GM13977 (cell line): ENCODE measurements at regions not wholly inside any gene's neighbourhood (a gene's known extent, or its start where the extent isn't known, plus 50 kb on each side); places are given as distances from the start of the nearest gene placed in this dataset.

Experiments
- DNase-seq: peaks from one replicate; pipeline ENCODE4 v3.0.0; 2012; ENCODE audit warnings: low spot score
- in situ Hi-C: fragments of 300-500 bp; cut with MboI; formaldehyde crosslinking; loops from one replicate; pipeline ENCODE4 v1.12.0; 2022; ENCODE audit warnings: low sequenced_read_pairs, low pct_unique_long_range_greater_than_20kb, mixed read lengths, inconsistent platforms; ENCODE audit not compliant: unreplicated experiment
- TF ChIP-seq, protein P1 (sequence below): IDR thresholded peaks from 2 replicates; pipeline ENCODE4 v1.5.1; 2012; ENCODE audit warnings: mild to moderate bottlenecking, control low read depth; ENCODE audit not compliant: insufficient read depth; ENCODE audit errors: extremely low read depth, missing control alignments

DNA sequence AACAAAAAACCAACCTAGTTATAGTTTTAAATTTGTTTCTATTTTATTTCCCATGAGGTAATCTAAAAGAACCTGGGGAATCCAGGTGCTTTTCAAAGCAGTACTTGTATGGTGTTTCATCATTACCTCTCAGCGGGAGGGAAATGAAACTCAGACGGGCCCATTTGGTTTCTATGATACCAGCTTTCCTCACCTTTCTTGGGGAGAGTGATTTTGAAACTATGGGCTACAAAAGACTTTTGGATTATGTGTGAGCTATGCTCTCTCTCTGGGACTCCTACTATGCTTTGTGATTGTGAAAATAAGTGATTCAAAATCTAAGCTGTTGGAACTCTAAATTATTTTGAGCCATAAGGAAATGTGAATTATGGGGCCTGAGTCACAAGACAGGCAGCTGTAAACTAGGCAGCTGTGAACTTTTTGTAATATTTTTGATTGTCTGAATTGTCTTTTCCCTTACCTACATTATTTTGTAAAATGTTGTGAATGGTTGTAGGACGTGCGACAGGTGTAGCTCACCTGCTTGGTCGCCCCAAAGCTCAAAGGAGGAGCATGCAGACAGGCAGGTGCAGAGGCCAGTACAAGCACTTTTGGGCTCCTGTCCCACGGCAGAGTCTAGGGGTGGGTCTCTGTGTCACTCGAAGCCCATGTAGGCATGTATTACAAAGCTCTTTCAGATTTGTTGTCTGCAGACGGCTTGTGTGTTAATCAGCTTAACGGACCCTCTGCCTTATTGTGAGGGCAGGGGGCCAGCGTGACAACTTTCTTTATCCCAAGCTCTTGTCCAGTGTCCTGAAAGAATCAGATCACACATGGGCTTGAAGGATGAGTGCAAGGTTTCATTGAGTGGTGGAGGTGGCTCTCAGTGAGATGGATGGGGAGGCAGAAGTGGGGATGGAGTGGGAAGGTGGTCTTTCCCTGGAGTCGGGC lies 64.8 kb upstream of the BACH1 start:
- in situ Hi-C loops, result loop anchor here (10.0 kb wide), 1 partner anchor 61 kb away; the partner anchor contains the start of gene BACH1
- DNase-seq, result peak; percentile 39
- TF ChIP-seq, protein P1, sequence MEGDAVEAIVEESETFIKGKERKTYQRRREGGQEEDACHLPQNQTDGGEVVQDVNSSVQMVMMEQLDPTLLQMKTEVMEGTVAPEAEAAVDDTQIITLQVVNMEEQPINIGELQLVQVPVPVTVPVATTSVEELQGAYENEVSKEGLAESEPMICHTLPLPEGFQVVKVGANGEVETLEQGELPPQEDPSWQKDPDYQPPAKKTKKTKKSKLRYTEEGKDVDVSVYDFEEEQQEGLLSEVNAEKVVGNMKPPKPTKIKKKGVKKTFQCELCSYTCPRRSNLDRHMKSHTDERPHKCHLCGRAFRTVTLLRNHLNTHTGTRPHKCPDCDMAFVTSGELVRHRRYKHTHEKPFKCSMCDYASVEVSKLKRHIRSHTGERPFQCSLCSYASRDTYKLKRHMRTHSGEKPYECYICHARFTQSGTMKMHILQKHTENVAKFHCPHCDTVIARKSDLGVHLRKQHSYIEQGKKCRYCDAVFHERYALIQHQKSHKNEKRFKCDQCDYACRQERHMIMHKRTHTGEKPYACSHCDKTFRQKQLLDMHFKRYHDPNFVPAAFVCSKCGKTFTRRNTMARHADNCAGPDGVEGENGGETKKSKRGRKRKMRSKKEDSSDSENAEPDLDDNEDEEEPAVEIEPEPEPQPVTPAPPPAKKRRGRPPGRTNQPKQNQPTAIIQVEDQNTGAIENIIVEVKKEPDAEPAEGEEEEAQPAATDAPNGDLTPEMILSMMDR, result no peak

DNA sequence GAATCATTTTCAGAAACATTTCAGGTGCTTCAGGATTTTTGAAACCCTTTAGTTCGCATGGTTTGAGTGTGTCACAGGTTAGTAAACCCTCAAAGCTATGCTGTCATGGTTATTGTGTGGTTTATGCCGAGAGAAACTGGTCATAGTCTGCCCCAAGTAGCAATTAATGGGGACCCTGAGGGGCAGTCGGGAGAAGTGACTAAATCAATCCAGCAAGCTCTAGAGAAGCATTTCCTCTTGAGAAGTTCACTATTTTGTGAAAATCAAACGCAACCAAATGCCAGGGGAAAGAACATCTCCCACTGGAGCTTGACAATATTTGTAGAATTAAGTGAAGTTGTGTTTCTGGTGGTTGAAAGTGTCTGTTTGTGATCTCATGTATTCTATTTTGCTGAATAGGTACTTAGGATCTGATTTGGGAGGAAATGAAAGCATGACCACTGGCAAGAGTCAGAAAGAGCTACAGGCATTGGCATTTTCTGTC lies 63.0 kb upstream of the BACH1 start:
- TF ChIP-seq, protein P1, result no peak
- peak; percentile 39 for DNase-seq
- in situ Hi-C loops, result loop anchor here (10.0 kb wide), 1 partner anchor 59 kb away; the partner anchor contains the start of gene BACH1

DNA sequence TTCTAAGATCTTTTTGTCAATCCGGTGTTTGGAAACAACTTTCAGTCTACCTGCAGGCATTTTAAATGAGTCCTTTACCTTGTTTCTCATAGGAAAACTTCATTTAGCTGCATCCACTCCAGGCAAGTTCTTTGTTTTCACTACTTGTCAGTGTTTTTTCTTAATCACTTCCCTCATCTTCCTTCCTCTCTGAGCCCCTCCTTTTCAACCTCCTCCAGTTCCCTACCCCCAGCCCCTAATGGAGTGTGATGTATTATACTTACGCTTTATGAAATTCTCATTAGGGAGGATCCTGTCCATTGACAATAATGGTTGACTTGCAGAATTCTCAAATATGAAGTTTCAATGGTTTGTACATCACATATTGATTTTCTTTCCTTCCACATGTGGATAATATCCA lies 62.5 kb upstream of the BACH1 start:
- DNase-seq, result no peak
- in situ Hi-C loops, result loop anchor here (10.0 kb wide), 1 partner anchor 59 kb away; the partner anchor contains the start of gene BACH1

DNA sequence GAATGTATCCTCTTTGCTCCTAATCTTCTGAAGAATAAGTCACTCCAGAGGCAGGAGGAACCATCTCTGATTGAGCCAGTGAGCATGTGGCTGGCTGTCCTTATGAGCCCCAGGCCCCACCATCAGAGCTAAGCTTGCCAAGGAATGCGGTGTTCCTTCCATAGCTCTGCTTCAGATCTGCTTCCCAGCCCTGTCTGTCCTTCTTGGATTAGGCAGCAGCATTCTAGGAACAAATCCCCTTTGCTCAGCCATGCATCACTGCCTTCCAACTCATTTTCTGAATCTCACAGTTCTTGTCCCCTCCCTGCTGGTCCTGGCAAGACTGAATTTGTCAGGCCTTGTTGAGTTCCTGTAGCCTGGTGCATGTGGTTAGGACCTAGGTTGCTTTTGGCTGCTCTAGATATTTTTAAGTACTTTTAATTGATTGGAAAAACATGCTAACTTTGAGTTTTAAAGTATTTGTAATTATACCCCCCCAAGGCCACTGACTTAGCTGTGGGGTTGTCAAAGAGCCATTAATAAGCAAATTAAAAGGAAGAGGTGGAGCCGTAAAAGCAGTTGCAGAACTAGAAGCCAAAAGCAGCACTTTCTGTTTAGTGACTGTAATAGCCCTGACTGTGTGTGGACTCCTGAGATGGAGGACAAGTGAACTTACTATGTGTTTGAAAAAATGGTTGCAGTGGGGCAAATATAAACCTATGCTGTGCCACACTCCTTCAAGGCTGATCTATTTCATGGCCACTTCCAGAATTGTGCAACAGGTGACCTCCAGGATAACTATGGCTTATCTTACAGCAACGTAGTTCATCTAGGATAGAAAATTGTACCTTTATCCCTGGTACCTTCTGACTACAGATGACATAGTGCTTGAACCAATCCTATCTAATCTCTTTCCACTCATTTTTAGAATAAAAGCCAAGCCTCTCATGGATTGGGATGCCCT lies 61.3 kb upstream of the BACH1 start:
- in situ Hi-C loops, result loop anchor here (10.0 kb wide), 1 partner anchor 57 kb away; the partner anchor contains the start of gene BACH1
- TF ChIP-seq, protein P1, result no peak
- DNase-seq, result peak; percentile 12

More for the DNA sequence above, 62.5 kb upstream of the BACH1 start:
- TF ChIP-seq, protein P1, result no peak

DNA sequence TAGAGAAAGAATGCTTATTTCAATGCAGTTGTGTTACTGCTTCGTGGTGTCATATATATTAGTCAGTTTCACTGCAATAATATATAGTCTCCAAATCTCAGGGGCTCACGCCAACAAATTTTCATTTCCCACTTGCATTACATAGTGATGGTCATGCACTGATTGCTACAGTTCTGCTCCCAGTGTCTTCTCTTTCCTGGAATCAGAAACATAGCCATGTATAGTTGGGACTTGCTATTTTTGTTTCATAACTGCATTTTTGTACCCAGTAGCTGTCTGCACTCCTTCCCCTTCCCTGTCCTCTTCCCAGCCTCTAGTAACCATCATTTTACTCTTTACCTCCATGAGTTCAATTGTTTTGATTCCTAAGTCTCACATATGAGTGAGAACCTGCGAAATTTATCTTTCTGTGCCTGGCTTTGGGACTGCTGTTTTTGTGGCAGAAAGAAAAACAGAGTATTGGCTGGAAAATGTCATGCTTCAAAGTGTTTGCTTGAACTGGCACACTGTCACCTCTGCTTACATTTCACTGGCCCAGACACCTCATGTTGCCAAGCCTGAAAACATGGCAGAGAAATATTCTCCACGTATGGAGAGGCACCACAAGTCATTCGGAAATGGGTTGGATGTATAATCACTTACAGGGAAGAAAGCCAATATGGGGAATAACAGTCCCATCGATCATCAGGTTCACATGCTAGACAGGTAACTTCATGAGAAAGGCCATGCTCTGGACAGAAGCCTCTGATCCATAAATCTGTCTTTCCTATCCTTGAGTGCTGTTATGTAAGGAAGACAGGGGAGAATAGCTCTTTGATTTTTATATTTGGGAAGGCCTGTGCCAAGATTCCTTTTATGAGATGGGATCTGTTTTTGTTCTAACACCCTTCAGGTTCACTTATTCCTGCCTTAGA lies 60.4 kb upstream of the BACH1 start:
- TF ChIP-seq, protein P1, result no peak
- in situ Hi-C loops, result loop anchor here (10.0 kb wide), 1 partner anchor 56 kb away; the partner anchor contains the start of gene BACH1

More for the DNA sequence above, 60.4 kb upstream of the BACH1 start:
- DNase-seq, result no peak
